AG08396 (cell line): ENCODE measurements at regions not wholly inside any gene's neighbourhood (a gene's known extent, or its start where the extent isn't known, plus 50 kb on each side); places are given as distances from the start of the nearest gene placed in this dataset.
A peak's percentile ranks its signal among the peaks of the same experiment; 100 is the strongest.

Experiments used
- DNase-seq: peaks from one replicate; pipeline ENCODE4 v3.0.0; 2012; ENCODE audit warnings: low spot score, mixed read lengths

DNA sequence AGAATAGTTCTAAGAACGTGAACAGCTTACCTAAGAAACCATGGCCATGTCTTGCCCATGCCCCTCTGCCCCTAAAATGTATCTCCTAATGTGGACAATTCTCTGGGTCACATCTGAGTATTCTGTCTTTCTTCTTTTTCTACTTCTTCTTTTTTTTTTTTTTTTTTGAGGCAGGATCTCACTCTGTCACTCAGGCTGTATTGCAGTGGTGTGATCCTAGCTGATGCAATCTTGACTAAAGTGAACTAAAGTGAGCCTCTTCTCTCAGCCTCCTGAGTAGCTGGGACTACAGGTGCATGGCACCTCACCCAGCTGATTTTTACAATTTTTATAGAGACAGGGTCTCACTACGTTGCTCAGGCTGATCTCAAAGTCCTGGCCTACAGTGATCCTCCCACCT, 204.8 kb upstream of the ZPLD1 start:
- DNase-seq = no peak

GRCh38 chr3:102233881-102234280, 200.9 kb upstream of the ZPLD1 start:
- DNase-seq = no peak

- peak; percentile 37 for DNase-seq
These were observed 199.1 kb upstream of the ZPLD1 start for GRCh38 chr3:102235679-102236078.

- DNase-seq = no peak
These were observed 197.6 kb upstream of the ZPLD1 start for GRCh38 chr3:102237181-102237580.

DNA sequence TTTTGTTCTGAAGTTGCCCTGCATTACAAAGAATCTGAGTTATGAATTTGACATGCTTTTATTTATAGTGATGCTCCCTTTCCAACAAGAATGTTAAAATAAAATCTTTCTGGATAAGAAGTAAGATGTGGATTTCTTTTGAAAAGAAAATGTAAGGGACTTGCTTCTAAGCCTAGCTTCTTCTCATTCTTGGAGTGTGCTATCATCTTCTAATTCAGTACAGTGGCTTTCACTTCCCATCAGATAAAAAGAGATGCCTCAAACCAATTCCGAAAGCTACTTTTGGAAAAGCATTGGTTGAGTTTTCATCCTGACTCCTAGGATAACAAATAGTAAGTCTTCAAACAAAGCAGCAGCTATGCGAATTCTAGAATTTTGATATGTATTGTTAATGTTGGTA, 197.0 kb upstream of the ZPLD1 start:
- no peak for DNase-seq

GRCh38 chr3:102238362-102238761, 196.5 kb upstream of the ZPLD1 start:
- DNase-seq = no peak

DNA sequence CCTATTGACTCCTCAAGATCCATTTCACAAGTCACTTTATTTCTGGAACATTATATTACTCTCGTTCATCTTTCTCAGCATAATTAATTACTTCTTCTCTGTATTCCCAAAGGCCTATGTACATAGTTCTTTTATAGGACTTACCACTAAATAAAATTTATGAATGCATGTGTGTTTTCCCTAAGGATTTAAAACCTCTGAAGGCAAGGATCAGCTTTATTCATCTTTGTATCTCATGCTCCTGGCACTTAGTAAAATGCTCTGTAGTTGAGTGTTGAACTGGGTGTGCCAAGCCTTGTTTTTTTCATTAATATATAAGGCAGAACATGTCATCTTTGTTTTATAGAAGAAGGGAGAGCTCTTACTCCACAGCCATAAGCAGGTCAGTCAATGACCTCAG, 194.1 kb upstream of the ZPLD1 start:
- no peak for DNase-seq

DNA sequence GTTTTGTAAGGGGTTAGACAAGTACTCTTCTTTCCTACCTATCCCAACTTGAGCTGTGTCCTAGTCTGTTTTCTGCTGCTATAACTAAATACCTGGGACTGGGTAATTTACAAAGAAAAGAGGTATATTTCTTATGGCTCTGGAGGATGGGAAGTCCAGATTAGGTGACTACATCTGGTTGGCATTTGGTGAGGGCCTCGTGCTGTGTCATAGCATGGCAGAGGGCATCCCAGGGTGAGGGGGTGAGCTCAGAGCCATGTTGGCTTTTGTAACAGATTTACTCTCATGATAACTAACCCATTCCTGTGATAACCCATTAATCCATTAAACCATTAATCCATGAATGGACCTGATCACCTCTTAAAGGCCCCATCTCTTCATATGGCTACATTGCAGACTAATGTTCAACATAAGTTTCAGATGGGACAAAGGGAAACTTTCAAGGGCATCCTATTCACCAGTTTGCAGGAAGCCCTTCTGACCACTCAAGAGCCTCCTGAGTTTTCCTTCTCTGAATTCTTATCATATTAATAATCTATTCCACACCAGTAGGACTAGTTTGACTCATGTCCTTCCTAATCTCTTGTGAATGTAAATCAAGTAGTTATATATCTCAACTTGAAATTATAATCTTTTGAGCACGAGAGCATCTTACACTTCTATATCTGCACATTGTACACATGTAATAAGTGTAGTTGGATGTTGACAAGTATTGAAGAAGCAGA, 185.7 kb upstream of the ZPLD1 start:
- no peak for DNase-seq

DNA sequence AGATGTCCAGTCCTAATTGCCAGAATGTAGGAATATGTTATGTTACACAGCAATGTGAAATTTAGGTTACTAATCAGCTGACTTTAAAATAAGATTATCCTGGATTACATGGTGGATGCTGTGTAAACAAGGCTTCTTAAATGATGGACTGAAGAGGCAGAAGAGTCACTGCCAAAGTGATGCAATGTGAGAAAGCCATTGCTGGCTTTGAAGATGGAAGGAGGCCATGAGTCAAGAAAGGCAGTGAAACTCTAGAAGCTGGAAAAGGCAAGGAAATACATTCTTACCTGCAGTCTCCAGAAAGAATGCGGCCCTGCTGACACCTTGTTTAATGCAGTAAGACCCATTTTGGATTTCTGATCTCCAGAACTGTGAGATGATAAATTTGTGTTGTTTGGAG, 179.1 kb upstream of the ZPLD1 start:
- no peak for DNase-seq

- no peak for DNase-seq
These were observed 176.1 kb upstream of the ZPLD1 start for GRCh38 chr3:102258666-102259227.

- no peak for DNase-seq
These were observed 175.2 kb upstream of the ZPLD1 start for GRCh38 chr3:102259663-102260062.

GRCh38 chr3:102265720-102266119, 169.1 kb upstream of the ZPLD1 start:
- no peak for DNase-seq

DNA sequence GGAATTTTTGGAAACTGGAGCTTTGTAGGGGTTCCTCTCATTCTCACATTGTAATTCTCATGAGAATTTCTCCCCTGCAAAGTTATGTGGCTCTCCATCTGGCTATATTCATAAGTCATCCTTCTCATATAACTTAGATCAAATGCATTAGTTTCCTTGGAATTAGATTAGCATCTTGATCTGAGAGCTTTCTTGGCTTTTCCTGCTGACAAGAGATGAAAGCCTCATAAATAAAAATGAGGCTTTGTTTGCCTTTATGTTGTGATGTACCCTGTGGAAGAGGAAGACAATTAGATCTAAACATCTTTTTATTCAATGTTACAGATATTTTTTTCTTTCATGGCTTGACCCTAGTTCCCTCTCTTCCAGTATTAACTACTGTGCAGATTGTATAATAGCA, 165.4 kb upstream of the ZPLD1 start:
- no peak for DNase-seq

DNA sequence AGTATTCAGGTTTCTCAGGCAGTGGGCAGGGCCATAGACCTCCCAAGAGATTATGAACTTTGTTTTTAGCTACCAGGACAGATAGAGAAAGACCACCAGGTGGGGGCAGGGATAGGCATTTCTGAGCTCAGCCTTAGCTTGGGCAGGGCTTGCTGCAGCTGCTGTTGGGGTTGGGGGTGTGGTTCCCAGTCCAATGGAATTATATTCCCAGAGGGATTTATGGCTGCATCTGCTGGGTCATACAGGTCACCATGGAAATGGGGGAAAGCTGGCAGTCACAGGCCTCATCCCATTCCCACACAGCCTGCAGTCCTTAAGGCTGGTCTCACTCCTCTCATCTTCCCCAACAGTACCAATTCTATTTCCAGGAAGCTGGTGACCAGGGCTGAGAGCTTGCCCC, 144.6 kb upstream of the ZPLD1 start:
- no peak for DNase-seq

- no peak for DNase-seq
These were observed 139.1 kb upstream of the ZPLD1 start for GRCh38 chr3:102295756-102296155.

DNA sequence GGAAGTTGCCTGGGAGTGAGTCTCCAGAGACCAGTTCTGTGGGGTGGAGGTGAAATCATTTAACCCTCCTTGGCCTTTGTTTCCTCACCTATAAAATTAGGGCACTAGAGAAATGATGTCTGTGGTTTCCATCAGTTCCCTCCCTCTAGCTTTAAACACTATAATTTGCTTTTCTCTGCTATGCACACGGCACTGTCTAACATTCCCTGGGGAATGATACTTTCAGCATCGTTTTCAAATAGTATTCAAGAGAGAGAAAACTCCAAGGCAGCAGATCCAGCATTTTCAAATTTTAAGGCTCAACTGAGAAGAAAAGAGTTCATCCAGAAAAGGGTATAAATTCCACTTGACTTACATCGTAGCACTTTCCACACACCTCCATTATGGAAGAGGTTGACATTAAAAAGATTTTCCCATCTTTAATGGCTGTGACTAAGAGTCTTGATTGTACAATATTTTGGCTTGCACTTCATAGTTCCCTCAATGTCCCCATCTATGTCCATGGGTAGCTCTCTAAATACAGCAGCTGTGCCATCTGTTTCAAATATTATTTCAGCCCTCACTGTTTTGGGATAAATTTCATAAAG, 137.7 kb upstream of the ZPLD1 start:
- DNase-seq = no peak

DNA sequence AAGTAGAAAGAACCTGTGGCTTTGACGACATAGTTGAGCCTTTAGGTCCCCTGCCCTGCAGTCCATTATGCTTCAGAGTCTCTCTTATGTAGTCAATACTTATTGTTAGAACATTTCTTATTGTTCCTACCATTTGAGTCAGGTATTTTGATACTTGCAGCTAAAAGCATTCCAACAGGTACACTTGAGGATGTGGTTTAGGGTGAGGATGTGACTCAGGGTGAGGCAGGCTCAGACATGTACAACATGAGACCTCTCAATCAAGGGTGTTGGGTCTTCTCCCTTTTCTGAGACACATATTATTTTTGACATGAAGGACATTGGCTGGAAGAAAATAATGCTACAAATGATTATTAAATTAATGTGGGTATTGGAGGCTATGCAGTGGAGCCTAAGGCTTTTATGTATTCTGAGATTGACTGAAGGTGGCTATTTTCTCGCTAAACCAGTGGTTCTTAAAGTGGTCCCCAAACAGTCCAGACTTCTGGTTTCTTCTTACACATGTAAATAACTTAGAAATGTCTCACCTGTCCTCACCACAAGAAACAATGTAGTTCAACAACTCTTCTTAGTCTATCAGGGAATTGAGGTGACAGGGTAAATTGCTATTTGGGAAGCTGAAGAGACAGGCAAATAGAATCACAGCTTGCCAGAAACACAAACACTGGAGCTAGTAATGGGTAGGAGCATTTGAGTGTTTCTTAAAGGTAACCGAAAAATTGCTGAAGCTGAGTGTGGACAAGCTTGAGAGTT, 135.5 kb upstream of the ZPLD1 start:
- DNase-seq = no peak

DNA sequence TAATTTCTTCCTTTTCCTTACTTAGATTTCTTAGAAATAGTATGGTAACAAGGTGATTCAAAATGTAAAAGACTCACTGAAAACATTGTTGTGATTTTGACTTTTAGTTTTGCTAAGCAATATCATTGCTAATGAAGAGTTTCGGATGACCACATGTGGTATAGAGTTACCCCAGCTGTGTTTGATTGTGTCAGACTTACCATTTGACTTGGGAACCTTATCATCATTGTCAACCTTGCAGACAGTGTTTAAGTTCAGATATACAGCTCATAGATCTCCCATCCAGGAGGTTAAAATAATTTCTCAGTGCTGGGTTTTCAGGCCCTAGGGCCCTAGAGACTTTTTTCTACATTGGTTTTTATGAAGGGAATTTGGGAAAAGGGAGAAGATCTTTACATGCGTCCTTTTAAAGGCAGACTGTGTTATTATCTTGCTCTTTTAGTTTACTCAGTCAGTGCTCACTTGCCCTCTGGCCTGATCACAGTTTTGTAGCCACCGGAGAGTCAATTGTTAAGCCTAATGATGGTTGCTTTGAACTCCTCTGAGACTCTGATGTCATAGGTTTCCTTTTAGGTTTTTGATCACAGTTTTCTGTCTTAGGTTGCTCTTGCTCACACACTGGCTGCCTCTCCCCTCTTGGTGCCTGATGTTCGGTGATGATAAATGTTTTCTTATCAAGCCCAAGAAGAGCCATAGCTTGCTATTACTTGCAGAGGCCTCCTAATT, 133.5 kb upstream of the ZPLD1 start:
- DNase-seq = no peak

- no peak for DNase-seq
These were observed 132.8 kb upstream of the ZPLD1 start for GRCh38 chr3:102302020-102302419.

- no peak for DNase-seq
These were observed 130.3 kb upstream of the ZPLD1 start for GRCh38 chr3:102304550-102304949.

DNA sequence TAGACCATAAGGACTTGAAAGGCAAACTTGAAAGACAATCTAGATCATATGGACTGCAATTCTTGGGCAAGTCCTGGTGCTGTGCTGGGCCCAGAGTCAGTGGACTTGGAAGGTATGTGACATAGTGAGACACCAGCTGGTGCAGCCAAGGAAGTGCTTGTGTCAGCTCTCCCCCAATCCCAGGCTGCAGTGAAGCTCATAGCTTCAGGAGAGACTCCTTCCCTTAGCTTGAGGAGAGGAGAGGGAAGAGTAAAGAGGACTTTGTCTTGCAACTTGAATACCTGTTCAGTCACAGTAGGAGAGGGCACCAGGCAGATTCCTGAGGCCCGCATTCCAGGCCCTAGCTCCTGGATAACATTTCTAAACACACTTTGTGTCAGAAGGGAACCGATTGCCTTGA, 127.4 kb upstream of the ZPLD1 start:
- DNase-seq = no peak

- no peak for DNase-seq
These were observed 105.7 kb upstream of the ZPLD1 start for GRCh38 chr3:102329066-102329465.
